ENCODE measurements at regions not wholly inside any gene's neighbourhood (a gene's known extent, or its start where the extent isn't known, plus 50 kb on each side); places are given as distances from the start of the nearest gene placed in this dataset.
"Not testable (repeated sequence)": the region's sequence is repeated elsewhere in the genome, so short reads cannot be mapped to it uniquely, and the experiment has no call there.

DNA sequence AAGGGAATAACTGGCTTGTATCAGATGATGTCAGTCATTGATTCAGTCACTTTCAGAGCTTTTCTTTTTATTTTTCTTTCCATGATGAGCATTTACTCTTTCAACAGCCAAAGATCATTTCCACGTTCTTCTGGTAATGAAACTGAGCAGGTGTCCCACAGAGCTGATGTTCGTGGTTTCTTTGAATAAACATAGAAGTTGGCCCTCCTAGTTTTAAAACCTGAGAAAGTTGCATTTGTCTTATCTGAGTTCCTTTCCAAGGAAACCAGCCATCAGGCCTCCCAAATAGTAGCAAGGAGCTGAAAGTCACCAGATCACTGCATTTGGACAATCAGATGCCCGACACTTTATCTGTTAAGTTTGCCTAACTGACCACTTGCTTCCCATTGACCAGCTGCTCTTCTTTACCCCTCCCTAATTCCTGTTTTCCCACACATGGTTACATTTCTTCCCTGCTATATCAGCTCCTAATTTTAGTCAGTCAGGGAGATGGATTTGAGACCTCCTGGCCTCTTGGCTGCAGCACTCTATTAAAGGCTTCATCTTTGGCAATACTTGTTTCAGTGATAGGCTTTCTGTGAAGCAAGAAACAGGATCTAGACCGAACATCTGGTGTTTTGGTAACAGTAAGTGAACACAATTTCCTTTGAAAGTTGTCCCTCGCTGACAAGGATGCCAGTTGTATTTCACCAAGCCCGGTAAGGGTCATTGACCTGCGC lies 420.8 kb downstream of the CHSY3 start:
- no peak for DNase-seq

DNA sequence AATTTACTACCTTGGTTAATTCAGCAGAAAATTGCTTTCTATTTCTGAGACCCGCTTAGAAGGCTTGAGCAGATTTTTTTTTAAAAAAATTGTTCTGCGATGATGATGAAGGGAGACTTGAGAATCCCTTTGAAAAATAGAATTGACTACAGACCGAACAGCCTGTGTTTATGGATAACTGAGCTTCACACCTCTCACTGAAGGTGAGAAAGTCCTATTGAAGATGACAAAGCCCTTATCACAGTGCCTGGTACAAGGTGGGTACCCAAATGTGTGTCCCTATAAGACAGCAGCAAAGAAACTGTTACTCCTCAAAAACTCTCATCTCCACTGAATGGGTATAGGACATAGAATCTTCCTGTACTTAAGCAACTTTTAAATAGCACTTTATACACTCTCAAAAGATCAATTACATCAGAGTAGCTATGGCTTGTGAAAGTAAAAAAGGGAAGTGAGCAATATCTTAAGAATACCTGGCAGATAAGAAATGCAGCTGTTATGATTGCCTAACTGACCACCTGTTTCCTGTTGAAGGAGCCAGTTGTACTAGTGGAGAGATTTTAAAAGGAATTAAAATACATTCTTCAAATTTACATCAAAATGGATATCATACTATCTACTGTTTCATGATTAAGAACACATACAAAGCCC lies 419.7 kb downstream of the CHSY3 start:
- no peak for DNase-seq

DNA sequence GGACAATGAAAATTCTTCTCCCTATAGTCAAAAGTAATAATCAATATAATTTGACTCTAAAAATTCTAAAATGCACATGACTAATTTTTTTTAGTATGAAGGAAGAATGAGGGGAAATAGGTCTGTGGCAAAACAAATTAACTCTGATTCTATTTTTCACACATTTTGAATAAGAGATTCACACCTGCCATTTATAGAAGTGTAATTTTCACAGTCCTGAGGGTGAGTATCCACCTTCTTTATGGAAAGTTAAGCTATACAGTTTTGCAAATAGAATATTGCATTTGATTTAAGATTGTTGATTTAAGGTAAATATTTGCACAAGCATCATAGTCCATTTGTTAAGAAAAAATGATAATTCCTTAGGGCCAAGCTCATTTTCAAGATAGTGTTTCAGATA lies 417.7 kb downstream of the CHSY3 start:
- DNase-seq = no peak

DNA sequence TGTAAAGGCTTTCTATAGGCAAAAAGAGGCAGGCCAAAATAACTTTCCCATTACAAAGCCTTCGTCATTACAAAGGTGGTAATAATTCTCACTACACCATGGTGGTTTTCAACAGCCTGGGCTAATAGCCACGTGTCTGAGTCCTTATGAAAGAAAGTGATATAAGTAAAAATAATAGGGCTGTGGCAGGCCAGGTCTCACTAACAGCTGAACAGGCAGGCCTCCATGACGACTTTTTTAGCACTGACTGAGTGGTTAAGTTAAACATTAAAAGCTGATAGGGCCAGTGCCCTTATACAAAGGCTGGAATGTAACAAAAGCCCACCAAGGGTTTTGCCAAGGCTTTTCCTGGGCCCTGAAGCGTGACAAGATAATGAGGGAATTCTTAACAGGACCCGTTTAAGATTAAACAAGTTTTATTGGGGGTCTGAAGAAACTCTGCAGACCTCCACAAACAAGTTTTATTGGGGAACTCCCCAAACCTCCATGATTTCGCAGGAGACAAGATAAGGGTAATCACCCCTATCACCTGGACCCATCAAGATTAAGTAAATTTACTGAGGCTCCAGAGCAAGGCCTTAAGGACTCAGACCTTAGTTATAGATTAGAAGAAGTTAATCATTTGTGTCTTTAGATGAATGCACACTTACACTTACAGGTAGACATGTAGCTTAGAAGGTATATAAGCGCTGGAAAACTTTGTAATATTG lies 412.9 kb downstream of the CHSY3 start:
- DNase-seq = no peak

DNA sequence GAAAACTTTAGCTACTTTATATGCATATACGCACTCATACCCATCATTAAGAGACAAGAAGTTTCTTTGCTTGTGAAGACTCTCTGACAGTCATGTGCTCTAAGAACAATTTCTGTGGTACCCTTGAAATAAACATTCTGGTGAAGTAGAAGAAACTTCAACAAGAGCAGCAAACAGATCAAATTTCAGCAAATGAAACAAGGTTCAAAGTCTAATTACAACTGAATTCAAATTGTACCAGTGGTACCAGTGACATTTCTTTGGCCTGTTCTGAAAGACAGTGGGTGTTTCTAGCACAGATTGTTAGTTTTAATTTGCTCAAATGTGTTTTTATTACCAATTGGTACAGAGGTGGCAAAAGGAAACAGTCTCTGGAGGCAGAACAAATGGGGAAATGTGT lies 391.0 kb downstream of the CHSY3 start:
- no peak for DNase-seq

DNA sequence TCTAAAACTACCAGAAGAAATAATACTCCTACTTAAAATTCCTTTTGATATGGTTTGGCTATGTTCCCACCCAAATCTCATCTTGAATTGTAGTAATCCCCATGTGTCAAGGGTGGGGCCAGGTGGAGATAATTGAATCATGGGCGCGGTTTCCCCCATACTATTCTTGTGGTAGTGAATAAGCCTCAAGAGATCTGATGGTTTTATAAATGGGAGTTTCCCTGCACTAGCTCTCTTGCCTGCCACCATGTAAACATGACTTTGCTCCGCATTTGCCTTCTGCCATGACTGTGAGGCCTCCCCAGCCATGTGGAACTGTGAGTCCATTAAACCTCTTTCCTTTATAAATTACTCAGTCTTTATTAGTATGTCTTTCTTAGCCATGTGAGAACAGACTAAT lies 390.5 kb downstream of the CHSY3 start:
- not testable (repeated sequence) for DNase-seq

DNA sequence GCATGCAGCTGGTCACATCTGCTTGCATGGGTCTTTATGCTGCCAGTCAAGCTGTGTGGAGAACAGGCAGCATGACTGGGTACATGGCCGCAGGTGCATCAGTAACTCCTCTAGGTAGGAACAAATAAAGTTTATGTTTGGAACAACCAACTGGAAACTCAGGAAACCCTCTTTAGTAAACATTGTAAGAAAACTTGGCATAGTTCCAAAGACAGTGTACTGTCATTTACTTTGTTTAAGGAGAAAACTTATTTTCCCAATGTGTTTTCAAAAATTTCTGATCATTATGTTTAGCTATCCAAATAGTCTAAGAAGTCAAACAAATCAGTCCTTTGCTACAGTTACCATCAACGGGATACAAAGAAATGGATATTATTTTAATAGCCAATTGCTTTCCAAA lies 386.0 kb downstream of the CHSY3 start:
- DNase-seq = no peak

DNA sequence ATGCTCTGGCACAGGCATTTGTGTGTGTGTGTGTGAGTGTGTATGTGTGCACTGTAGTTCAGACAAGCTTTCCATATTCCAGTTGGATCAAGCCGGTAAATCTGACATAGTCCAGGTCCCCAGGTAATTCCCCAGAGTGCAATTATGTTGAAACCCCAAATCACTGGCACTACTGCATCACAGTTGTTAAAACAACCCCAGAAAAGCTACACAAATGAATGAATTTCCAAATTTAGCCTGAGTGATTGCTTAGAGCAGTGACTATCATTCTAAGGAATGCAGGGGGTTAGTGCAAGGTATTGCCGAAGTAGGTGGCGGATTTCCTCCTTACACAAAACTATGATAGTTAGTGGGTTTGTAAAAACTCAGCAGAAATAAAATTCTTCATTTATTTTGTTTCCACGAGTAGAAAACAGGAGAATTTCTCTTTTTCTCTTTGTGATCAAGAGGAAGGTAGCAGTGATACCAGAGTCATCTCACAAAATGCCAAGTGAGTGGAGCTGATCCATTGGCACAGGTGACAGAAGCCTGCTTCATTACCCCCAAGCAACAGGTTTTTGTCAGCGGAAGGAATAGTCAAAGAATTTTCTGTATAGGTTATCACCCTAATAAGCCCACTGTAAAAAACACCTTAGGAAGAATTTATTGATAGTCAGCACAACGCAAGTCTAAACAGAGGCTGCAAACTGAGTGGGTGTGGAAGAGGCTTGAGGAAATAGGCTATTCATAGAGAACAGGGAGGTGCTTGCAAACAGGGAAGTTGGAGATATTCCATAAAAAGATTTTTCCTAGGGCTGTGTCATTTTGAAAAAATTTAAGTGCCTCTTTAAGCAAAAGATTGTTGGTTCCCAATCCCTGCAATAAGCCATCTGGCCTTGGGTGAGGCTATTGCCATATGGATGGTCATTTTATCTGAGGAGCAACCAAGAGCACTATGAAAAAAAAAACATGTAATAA lies 385.1 kb downstream of the CHSY3 start:
- DNase-seq = peak; percentile 23

DNA sequence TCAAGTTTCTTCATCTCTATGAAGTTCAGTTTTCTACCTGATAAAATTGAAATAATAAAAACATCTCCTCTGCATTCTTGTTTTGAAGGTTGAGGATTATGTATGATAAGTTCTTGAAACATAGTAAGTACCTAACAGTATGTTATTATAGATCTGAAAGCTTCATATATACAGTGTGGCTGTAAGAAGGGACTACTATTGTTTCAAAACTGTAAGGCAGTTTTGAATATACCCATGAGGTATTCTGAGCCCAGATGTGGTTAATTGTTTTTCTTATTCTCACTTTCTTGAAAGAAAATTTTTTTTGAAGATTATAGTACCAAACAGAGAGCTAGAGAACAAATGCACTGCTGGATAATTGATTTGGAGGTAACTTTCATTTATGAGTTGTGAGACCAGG lies 383.2 kb downstream of the CHSY3 start:
- no peak for DNase-seq

DNA sequence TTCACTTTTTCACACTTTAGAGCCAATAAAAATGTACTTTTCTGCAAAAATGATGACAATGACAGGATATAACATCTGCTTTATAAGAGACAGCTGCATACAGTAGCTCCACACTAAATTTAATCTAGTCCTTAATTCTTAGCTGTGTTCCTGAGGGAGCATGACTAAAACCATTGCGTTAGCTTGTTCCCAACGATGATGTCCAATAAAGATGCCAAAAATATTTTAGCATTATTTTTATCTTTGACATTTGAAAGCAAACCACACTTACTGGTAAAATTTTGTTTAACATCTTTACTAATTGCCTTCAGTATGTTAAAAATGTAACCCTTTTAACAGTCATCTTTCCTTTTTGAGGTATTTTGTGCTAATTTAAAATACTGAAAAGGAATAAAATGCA lies 382.7 kb downstream of the CHSY3 start:
- peak; percentile 4 for DNase-seq

DNA sequence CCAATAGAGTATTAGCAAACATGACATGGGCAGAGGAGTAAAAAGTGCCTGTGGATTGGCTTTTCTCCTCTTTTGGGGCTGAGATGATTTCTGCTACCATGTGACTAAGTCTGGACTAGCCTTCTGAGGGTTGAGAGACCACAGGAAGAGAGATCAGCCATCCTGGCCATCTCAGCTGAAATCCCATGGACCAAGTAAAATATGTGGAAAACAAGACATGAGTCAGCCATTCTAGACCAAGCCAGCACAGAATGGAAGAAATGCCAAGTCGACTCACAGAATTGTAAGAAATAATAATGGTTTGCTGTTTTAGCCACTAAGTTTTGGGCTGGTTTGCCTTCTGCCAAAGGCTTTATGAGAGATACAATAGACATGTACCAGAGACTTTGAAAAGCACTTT lies 377.8 kb downstream of the CHSY3 start:
- no peak for DNase-seq

DNA sequence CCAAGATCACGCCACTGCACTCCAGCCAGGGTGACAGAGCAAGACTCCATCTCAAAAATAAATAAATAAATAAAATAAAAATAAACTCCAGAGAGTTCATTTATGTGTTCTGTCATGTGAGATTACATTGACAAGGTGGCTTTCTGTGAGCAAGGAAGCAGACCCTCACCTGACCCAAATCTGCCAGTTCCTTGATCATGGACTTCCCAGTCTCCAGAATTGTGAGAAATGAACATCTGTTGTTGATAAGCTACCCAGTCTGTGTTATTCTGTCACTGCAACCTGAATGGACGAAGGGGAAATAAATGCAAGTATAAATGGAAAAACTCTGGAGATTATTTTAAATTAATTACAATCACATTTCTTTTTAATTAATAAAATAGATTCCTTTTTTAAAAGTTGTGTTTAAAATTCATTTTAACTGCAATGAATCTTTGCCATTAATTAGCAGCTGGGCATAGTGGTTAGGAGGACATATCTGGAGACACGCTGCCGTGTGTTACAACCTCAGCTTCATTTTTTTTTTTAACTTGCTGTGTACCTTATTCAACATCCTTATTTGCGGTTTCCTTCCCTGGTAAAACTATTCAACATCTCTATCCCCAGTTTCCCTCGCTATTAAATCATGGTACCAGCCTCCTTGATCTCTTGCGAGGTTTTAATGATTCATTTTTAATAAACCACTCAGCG lies 376.4 kb downstream of the CHSY3 start:
- DNase-seq = no peak

DNA sequence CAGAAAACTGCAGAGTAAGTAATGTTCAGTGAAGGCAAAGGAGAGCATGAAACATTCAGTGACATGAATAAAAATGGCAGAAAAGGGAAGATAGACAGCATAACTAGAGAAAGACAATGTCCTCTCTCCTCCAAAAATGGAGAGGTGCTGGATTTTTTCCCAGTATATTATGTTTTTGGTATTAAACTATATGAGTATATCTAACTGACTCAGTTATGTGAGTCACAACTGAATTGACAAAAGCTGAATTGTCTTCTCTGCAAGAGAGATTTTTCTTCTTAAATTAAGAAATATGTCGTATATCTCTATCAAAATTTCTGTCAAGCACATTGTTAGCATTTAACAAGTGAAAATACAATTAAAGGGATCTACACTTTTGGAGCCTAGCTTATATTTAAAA lies 375.1 kb downstream of the CHSY3 start:
- no peak for DNase-seq

DNA sequence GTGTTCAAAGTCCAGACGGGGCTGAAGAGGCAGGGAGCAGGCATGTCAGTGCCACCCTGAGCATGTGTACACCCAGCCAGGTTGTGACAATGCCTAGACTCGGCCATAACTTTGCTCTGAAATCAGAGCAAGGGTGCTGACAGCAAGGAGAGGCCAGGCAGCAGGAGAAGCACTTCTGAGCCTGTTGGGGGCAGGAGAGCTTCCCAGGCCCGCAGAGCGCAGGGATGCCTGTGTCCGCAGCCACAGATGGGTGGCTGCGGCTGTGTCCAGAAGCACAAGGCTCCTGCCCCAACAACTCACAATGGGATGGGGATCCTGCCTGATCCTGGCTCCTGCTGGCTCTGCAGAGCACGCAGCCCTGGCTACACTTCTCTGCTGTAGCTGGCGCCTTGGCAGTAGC lies 373.9 kb downstream of the CHSY3 start:
- DNase-seq = no peak

DNA sequence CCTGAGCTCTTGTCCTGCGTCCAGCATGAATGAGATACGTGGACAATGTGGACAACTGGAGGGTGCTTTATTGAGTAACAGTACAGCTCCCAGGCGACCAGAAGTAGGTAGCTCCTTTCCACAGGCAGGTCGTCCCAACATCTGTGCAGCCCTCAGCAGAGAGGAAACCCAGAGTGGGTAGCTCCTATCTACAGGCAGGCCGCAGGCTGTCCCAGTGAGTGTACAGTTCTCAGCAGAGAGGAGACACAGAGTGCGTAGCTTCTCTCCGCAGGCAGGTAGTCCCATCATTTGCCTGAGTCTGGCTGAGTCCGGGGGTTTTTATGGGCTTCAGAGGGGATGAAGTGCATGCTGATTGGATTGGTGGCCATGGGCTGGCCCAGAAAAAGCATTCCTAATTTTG lies 373.3 kb downstream of the CHSY3 start:
- no peak for DNase-seq

DNA sequence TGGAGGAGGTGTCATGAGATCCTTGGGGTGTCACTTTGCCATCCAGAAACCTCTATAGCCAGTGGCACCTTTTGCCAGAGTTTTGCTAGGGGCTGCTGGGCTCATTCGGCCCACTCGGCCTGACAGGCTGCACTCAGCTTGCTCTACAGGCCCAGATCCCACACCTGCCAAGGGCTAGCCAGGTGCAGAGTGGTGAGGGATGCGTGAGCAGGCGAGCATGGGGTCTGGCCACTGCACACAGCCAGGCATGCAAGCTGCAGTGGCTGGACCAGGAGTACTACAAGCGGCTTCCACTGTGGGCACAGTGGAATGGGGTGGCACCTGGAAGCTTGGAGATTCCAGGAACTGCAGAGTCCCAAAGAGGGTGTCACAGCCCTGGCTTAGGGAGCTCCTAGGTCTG lies 372.7 kb downstream of the CHSY3 start:
- no peak for DNase-seq

DNA sequence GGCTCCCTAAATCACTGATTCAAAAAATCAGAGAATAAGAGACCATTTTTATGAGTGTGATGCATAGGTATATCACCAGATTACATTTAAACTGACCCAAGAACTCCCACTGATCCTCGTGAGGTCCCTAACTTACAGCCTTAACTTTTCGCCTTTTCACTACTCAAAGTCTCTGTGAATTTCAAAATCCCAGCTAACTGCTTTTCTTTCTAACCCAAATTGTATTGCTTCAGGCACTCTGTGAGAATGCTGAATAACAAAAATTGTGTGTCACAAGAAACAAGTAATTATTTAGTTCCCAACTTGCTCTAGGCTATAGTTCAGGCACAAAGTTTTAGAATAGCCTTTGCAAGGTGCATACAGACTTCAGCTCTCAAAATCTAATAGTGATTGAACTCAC lies 368.6 kb downstream of the CHSY3 start:
- no peak for DNase-seq

DNA sequence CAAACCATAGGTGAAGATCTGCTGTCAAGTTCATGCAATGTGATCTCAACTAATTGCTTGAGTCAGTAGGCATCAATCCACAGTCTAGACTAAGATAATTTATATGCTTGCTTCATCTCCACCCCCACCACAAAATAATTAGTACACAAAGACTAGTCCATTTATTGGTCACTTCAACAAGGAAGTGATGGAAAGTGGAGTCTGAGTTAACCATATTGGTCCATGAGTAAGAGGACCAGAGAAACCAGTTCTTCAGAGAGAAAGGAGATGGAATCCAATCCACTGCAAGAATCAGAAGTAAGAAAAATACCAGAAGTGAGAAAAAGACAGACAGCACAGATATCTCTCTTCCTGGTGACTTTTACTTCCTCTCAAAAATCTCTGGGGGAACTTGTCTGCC lies 366.5 kb downstream of the CHSY3 start:
- DNase-seq = no peak

DNA sequence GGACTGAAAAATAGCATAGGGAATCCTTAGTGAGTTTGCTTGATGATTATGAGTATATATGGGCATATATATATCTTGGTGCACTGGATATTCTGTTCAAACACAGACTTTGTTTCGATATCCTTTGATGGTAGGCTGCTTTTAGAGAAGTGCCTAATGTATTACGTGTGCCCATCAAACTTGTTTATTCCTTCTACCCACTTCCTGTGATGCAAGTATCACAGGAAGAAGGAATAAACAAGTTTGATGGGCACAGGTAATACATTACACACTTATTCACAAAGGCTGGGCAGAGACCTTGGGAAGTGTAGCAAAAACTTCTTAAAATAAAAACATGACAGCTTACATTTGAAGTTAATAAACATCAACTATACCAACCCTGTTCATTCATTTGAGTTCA lies 364.2 kb downstream of the CHSY3 start:
- DNase-seq = no peak

DNA sequence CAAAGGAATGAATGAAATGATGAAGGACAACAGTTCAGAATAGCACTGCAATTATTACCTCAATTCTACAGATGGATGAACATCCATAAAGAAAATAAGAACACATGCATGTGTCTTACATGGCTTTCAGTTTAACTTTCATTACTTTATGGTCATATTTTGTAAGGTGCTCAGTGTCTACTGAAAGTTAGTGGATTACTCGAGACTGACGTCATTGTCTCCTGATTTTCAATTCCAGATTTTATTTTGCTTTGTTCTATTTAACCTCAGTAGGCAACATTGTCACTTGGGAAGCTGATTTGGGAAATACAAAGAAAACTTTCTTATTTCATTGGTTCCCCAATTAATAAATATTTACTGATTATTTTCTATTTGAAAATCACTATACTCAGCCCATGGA lies 363.7 kb downstream of the CHSY3 start:
- no peak for DNase-seq

DNA sequence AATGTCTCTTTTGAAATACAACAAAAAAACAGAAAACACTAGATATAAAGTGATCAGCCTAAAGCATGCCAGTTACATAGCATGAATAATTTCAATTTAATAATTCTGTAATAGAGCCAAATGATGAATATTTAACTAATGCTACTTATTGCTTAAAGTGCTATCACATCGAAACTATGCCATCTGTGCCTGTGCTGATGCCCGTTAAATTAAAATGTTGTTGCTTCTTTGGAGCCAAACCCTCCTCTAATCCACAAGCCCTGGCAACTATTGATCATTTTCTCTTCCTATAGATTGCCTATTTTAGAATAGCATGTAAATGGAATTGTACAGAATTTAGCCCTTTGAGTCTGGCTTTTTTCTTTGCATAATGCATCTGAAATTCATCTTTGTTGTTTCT lies 356.2 kb downstream of the CHSY3 start:
- DNase-seq = no peak

DNA sequence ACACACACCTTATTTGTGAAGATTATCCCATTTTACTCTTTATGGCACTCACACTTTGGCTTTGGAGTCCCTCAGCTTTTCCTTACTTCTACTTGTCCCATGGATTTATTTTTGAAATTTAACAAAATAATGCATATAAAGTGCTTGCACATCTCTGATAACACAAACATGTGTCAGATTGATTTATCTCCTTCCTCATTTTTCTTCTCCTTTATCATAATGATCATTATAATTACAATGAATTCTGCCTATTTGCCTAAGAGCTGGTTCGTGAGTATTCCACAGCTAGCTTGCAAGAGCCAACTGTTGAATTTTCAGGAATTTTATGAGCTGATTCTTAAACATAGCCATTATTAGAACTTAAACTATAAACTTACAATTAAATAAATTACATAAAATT lies 347.7 kb downstream of the CHSY3 start:
- no peak for DNase-seq
